H9 (cell line): ENCODE measurements at regions not wholly inside any gene's neighbourhood (a gene's known extent, or its start where the extent isn't known, plus 50 kb on each side); places are given as distances from the start of the nearest gene placed in this dataset.

Source experiments
- DNase-seq: peaks from one replicate; pipeline ENCODE4 v3.0.0-alpha.2; 2017
- H2AFZ ChIP-seq: one replicate; pipeline ENCODE4 v1.6.1; 2013; ENCODE audit warnings: mild to moderate bottlenecking, low read length, control low read depth, moderate library complexity
- H2AK5ac ChIP-seq: 2 replicates; pipeline ENCODE4 v1.6.1; 2013; ENCODE audit warnings: low read length, control low read depth, mixed read lengths; ENCODE audit not compliant: insufficient read length
- H2BK120ac ChIP-seq: one replicate; pipeline ENCODE4 v1.6.1; 2013; ENCODE audit warnings: low read depth, mild to moderate bottlenecking, low read length, control low read depth, inconsistent platforms; ENCODE audit not compliant: poor library complexity, severe bottlenecking
- H2BK12ac ChIP-seq: 2 replicates; pipeline ENCODE4 v1.6.1; 2013; ENCODE audit warnings: low read length, control low read depth, mixed read lengths, low read depth; ENCODE audit not compliant: insufficient read length
- H2BK15ac ChIP-seq: 2 replicates; pipeline ENCODE4 v1.6.1; 2013; ENCODE audit warnings: low read depth, low read length, control low read depth
- H2BK20ac ChIP-seq: one replicate; pipeline ENCODE4 v1.6.1; 2013; ENCODE audit warnings: low read depth, mild to moderate bottlenecking, low read length, control low read depth, inconsistent platforms; ENCODE audit not compliant: poor library complexity, severe bottlenecking
- H2BK5ac ChIP-seq: 2 replicates; pipeline ENCODE4 v1.6.1; 2013; ENCODE audit warnings: low read length, control low read depth, mixed read lengths; ENCODE audit not compliant: insufficient read length
- H3K14ac ChIP-seq: 2 replicates; pipeline ENCODE4 v1.6.1; 2013; ENCODE audit warnings: low read length, control low read depth; ENCODE audit not compliant: insufficient read depth
- H3K18ac ChIP-seq: 2 replicates; pipeline ENCODE4 v1.6.1; 2013; ENCODE audit warnings: low read depth, mild to moderate bottlenecking, mixed read lengths, low read length, control low read depth; ENCODE audit not compliant: insufficient read length
- H3K23ac ChIP-seq: 2 replicates; pipeline ENCODE4 v1.6.1; 2013; ENCODE audit warnings: low read length, control low read depth, mixed read lengths, low read depth; ENCODE audit not compliant: insufficient read length
- H3K23me2 ChIP-seq: 2 replicates; pipeline ENCODE4 v1.6.1; 2013; ENCODE audit warnings: low read depth, mild to moderate bottlenecking, mixed read lengths, low read length, control low read depth; ENCODE audit not compliant: insufficient read length, poor library complexity, severe bottlenecking
- H3K27ac ChIP-seq: 2 replicates; pipeline ENCODE4 v1.5.1; 2013; ENCODE audit warnings: low read length, control low read depth, mixed read lengths, low read depth; ENCODE audit not compliant: insufficient read length
- H3K27me3 ChIP-seq: 2 replicates; pipeline ENCODE4 v1.6.1; 2013; ENCODE audit warnings: low read length, control low read depth, inconsistent platforms; ENCODE audit not compliant: insufficient read depth
- H3K4ac ChIP-seq: 2 replicates; pipeline ENCODE4 v1.6.1; 2013; ENCODE audit warnings: low read depth, mild to moderate bottlenecking, control low read depth, inconsistent platforms, low read length, moderate library complexity
- H3K4me1 ChIP-seq: 2 replicates; pipeline ENCODE4 v1.6.1; 2013; ENCODE audit warnings: low read length, control low read depth, inconsistent platforms; ENCODE audit not compliant: insufficient read depth
- H3K4me2 ChIP-seq: 2 replicates; pipeline ENCODE4 v1.6.1; 2013; ENCODE audit warnings: low read length, control low read depth, mixed read lengths; ENCODE audit not compliant: insufficient read length, insufficient read depth
- H3K56ac ChIP-seq: 2 replicates; pipeline ENCODE4 v1.6.1; 2013; ENCODE audit warnings: low read depth, mild to moderate bottlenecking, mixed read lengths, low read length, control low read depth; ENCODE audit not compliant: insufficient read length
- H3K79me1 ChIP-seq: 2 replicates; pipeline ENCODE4 v1.6.1; 2013; ENCODE audit warnings: low read depth, mild to moderate bottlenecking, moderate library complexity, low read length, control low read depth, inconsistent platforms; ENCODE audit not compliant: insufficient read depth, poor library complexity, severe bottlenecking
- H3K79me2 ChIP-seq: 2 replicates; pipeline ENCODE4 v1.6.1; 2013; ENCODE audit warnings: low read length, control low read depth, inconsistent platforms; ENCODE audit not compliant: insufficient read depth
- H3K9ac ChIP-seq: 2 replicates; pipeline ENCODE4 v1.6.1; 2013; ENCODE audit warnings: low read length, control low read depth, mixed read lengths; ENCODE audit not compliant: insufficient read length; ENCODE audit errors: extremely low read depth
- H3K9me3 ChIP-seq: one replicate; pipeline ENCODE4 v1.6.1; 2013; ENCODE audit warnings: low read depth, low read length, inconsistent platforms; ENCODE audit not compliant: control insufficient read depth
- H3T11ph ChIP-seq: one replicate; pipeline ENCODE4 v1.6.1; 2013; ENCODE audit warnings: mild to moderate bottlenecking, low read length, control low read depth, inconsistent platforms
- H4K20me1 ChIP-seq: one replicate; pipeline ENCODE4 v1.6.1; 2013; ENCODE audit not compliant: control insufficient read depth, insufficient read length, insufficient read depth
- H4K5ac ChIP-seq: 2 replicates; pipeline ENCODE4 v1.6.1; 2013; ENCODE audit warnings: low read depth, mild to moderate bottlenecking, mixed read lengths, low read length, control low read depth; ENCODE audit not compliant: insufficient read length
- H4K8ac ChIP-seq: replicated peaks from 2 replicates; pipeline ENCODE4 v1.6.1; 2013; ENCODE audit warnings: low read length, control low read depth, mixed read lengths, low read depth; ENCODE audit not compliant: insufficient read length
- H4K91ac ChIP-seq: 2 replicates; pipeline ENCODE4 v1.6.1; 2013; ENCODE audit warnings: low read depth, mild to moderate bottlenecking, moderate library complexity, mixed read lengths, low read length, control low read depth; ENCODE audit not compliant: insufficient read length
- H3K27ac Mint-ChIP-seq, 3 experiments: 2 replicates in 2 of 3; 3 replicates in 1 of 3; pipeline ENCODE4 v1.8.0; 2020 to 2021; ENCODE audit warnings: mixed read lengths in 3 of 3, mild to moderate bottlenecking in 1 of 3, moderate library complexity in 1 of 3
- H3K27me3 Mint-ChIP-seq: 2 replicates; pipeline ENCODE4 v1.8.0; 2021; ENCODE audit warnings: low read depth, mild to moderate bottlenecking, moderate library complexity, mixed read lengths
- H3K36me3 Mint-ChIP-seq, 3 experiments: 2 replicates in 2 of 3; 3 replicates in 1 of 3; pipeline ENCODE4 v1.8.0; 2020 to 2021; ENCODE audit warnings: low read depth in 3 of 3, mixed read lengths in 3 of 3; ENCODE audit not compliant: insufficient read depth in 1 of 3
- H3K4me1 Mint-ChIP-seq, 2 experiments: 2 replicates each; pipeline ENCODE4 v1.8.0; 2020; ENCODE audit warnings: mixed read lengths in 2 of 2
- H3K4me3 Mint-ChIP-seq, 2 experiments: 2 replicates in 1 of 2; 3 replicates in 1 of 2; pipeline ENCODE4 v1.8.0; 2020 to 2021; ENCODE audit warnings: mild to moderate bottlenecking in 2 of 2, mixed read lengths in 2 of 2, moderate library complexity in 1 of 2
- H3K9me3 Mint-ChIP-seq, 2 experiments: 2 replicates in 1 of 2; 3 replicates in 1 of 2; pipeline ENCODE4 v1.8.0; 2020; ENCODE audit warnings: mild to moderate bottlenecking in 2 of 2, mixed read lengths in 2 of 2, moderate library complexity in 1 of 2
- CTCF ChIP-seq: fragments of 200-600 bp; sonication (generic); conservative IDR thresholded peaks from 3 replicates; pipeline ENCODE4 v1.8.0; 2021; ENCODE audit warnings: antibody characterized with exemption, mild to moderate bottlenecking
- WGBS: extraction: QIAGEN DNeasy Blood & Tissue Kit; methylation state at CpG from one replicate; pipeline ENCODE4 v1.1.7; 2013; ENCODE audit warnings: missing lambda C conversion rate, low lambda C conversion rate, mixed read lengths; ENCODE audit not compliant: insufficient read length; ENCODE audit errors: extremely low coverage; 5-methylcytosine and 5-hydroxymethylcytosine counted together

DNA sequence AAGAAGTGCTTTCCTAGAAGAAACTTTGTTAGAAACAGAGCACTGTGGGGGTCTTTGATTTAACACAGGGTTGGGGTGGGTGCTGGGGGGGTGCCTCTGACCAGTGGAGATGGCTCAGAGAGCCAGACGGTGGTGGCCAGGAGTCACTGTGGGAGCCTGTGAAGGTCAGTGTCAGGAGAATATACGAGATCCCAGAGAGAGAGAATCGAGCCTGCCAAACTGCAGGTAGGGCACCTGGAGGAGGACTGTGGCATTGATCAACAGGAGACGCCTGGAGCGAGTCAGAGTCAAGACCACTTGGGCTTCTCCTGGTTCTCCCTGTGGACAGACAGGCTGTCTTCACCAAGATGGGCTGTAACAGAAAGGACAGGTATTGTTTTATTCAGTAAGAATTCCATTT, 136.5 kb upstream of the TWIST2 start:
- DNase-seq = no peak
- TF ChIP-seq CTCF = no peak
- no peak overlapping the region for H3K23ac ChIP-seq

More for the DNA sequence above, 136.5 kb upstream of the TWIST2 start:
- no peak overlapping the region for H4K5ac ChIP-seq
- H2BK120ac ChIP-seq = no peak overlapping the region
- no peak overlapping the region for H2BK12ac ChIP-seq
- H4K8ac ChIP-seq = no peak overlapping the region
- H2BK5ac ChIP-seq = no peak overlapping the region
- no peaks in the 10 kb centered on the region for H3K4me1 ChIP-seq
- H3K18ac ChIP-seq = no peak overlapping the region
- no peaks in the 10 kb centered on the region for H3K9me3 ChIP-seq
- H3K14ac ChIP-seq = no peak overlapping the region
- no peaks in the 10 kb centered on the region for H3K79me1 ChIP-seq
- no peak overlapping the region for H3K27ac Mint-ChIP-seq
- no peaks in the 10 kb centered on the region for H4K20me1 ChIP-seq
- H3T11ph ChIP-seq = no peak overlapping the region
- H3K56ac ChIP-seq = no peak overlapping the region
- H2BK15ac ChIP-seq = no peak overlapping the region
- H3K4me2 ChIP-seq = no peak overlapping the region
- no peak overlapping the region for H2AFZ ChIP-seq
- H3K4me1 Mint-ChIP-seq = peaks cover 3 to 5% of the 10 kb centered on the region in 2 experiments
- no peak overlapping the region for H2AK5ac ChIP-seq
- H3K4me3 Mint-ChIP-seq = no peak overlapping the region
- H3K23me2 ChIP-seq = no peaks in the 10 kb centered on the region
- no peaks in the 10 kb centered on the region for H3K27me3 ChIP-seq
- no peak overlapping the region for H3K9ac ChIP-seq
- H3K36me3 Mint-ChIP-seq = no peaks in the 10 kb centered on the region
- no peak overlapping the region for H3K4ac ChIP-seq
- no peak overlapping the region for H2BK20ac ChIP-seq
- no peak overlapping the region for H4K91ac ChIP-seq
- H3K79me2 ChIP-seq = no peaks in the 10 kb centered on the region
- H3K27me3 Mint-ChIP-seq = peaks cover 18% of the 10 kb centered on the region
- H3K27ac ChIP-seq = no peak overlapping the region
- no peaks in the 10 kb centered on the region for H3K9me3 Mint-ChIP-seq
- no CpG with 5 or more reads among the region's 5 CpGs for WGBS
